Cardiac muscle cell (in vitro differentiated cells and primary cell): ENCODE measurements at regions not wholly inside any gene's neighbourhood (a gene's known extent, or its start where the extent isn't known, plus 50 kb on each side); places are given as distances from the start of the nearest gene placed in this dataset.

Experiments
- DNase-seq, 2 donors: peaks; one replicate each; pipeline versions ENCODE4 v3.0.0 to v3.0.0-alpha.2; 2010 to 2017; ENCODE audit warnings: low read depth in 1 of 2, low spot score in 1 of 2
- H3K27ac ChIP-seq: fragments of 200-600 bp; sonication (generic); 2 replicates; pipeline ENCODE4 v1.5.1; 2016
- H3K27me3 ChIP-seq: fragments of 200-600 bp; sonication (generic); 2 replicates; pipeline ENCODE4 v1.6.0; 2016; ENCODE audit warnings: control low read depth
- H3K36me3 ChIP-seq: fragments of 200-600 bp; sonication (generic); 2 replicates; pipeline ENCODE4 v1.5.1; 2016; ENCODE audit warnings: control low read depth
- H3K4me1 ChIP-seq: fragments of 200-600 bp; sonication (generic); 2 replicates; pipeline ENCODE4 v1.8.1; 2017; ENCODE audit warnings: low read depth, mild to moderate bottlenecking, mixed run types
- H3K4me3 ChIP-seq: fragments of 200-600 bp; sonication (generic); 2 replicates; pipeline ENCODE4 v1.5.1; 2016; ENCODE audit warnings: mild to moderate bottlenecking
- H3K9me3 ChIP-seq: fragments of 200-600 bp; sonication (generic); 2 replicates; pipeline ENCODE4 v1.5.1; 2017; ENCODE audit warnings: low read depth, mild to moderate bottlenecking, control low read depth
- TF ChIP-seq, protein P1 (sequence below): IDR thresholded peaks from 2 replicates; pipeline ENCODE4 v1.5.1; 2012; ENCODE audit warnings: low read depth, mild to moderate bottlenecking, low read length

- TF ChIP-seq, protein P1, sequence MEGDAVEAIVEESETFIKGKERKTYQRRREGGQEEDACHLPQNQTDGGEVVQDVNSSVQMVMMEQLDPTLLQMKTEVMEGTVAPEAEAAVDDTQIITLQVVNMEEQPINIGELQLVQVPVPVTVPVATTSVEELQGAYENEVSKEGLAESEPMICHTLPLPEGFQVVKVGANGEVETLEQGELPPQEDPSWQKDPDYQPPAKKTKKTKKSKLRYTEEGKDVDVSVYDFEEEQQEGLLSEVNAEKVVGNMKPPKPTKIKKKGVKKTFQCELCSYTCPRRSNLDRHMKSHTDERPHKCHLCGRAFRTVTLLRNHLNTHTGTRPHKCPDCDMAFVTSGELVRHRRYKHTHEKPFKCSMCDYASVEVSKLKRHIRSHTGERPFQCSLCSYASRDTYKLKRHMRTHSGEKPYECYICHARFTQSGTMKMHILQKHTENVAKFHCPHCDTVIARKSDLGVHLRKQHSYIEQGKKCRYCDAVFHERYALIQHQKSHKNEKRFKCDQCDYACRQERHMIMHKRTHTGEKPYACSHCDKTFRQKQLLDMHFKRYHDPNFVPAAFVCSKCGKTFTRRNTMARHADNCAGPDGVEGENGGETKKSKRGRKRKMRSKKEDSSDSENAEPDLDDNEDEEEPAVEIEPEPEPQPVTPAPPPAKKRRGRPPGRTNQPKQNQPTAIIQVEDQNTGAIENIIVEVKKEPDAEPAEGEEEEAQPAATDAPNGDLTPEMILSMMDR: no peak
- DNase-seq: no peak
Observed at GRCh38 chr17:70230850-70231640, 61.7 kb downstream of the KCNJ2 start.

DNA sequence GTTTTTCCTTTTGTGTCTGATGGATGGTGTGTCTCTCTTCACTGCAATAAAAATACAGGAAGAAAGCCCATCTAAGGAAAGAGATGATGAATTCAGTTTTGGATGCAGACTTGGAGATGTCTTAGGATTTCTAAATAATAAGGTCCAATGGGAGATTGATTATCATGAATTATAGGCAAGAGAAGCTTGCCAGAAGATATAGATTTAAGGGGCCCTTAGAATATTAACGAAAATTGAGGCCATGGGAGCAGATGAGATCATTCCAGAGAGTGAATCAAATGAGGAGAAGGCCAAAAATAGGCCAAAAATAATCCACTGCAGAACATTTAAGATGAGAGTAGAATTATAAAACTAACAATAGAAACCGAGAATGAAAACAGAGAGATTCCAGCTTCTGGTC, 63.1 kb downstream of the KCNJ2 start:
- H3K36me3 ChIP-seq: no peaks in the 10 kb centered on the region
- no peak for DNase-seq
- H3K4me1 ChIP-seq: no peaks in the 10 kb centered on the region
- H3K4me3 ChIP-seq: no peak overlapping the region
- H3K27me3 ChIP-seq: no peaks in the 10 kb centered on the region
- H3K9me3 ChIP-seq: no peaks in the 10 kb centered on the region
- TF ChIP-seq, protein P1: no peak
- no peak overlapping the region for H3K27ac ChIP-seq

More at GRCh38 chr17:70230850-70231640, 61.7 kb downstream of the KCNJ2 start:
- H3K27ac ChIP-seq: no peak overlapping the region
- no peaks in the 10 kb centered on the region for H3K27me3 ChIP-seq
- no peaks in the 10 kb centered on the region for H3K9me3 ChIP-seq
- H3K36me3 ChIP-seq: no peaks in the 10 kb centered on the region
- H3K4me3 ChIP-seq: no peak overlapping the region
- no peaks in the 10 kb centered on the region for H3K4me1 ChIP-seq

- Histone ChIP-seq H3K4me1 (no peaks in the 10 kb centered on the region), H3K27ac (no peak overlapping the region), H3K9me3 (no peaks in the 10 kb centered on the region), H3K36me3 (no peaks in the 10 kb centered on the region), H3K27me3 (no peaks in the 10 kb centered on the region), H3K4me3 (no peak overlapping the region)
- DNase-seq: no peak
- TF ChIP-seq, protein P1: no peak
Observed at GRCh38 chr17:70235252-70235651, 65.9 kb downstream of the KCNJ2 start.

GRCh38 chr17:70238228-70238627, 68.9 kb downstream of the KCNJ2 start:
- H3K27ac ChIP-seq: no peak overlapping the region
- no peaks in the 10 kb centered on the region for H3K36me3 ChIP-seq
- H3K4me1 ChIP-seq: no peaks in the 10 kb centered on the region
- DNase-seq: no peak
- no peaks in the 10 kb centered on the region for H3K9me3 ChIP-seq
- no peak overlapping the region for H3K4me3 ChIP-seq
- no peaks in the 10 kb centered on the region for H3K27me3 ChIP-seq
- TF ChIP-seq, protein P1: no peak

DNA sequence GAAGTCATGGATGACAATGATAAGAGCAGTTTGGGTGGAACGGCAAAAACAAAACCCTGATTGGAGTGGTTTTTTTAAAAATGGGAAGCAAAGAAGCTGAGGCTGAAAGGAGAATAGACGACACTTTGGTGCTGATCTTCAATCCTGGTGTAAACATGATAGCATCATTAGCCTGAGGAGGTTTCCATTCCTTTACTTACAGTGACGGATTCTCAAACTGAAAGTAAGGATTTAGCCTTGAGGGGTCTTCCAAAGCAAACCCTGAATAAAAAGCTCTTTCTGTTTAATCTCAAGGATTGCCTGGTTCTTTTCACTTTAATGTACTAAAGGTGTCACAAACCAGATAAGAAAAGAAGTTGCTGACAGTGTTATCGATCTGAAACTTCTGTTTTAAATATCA, 69.3 kb downstream of the KCNJ2 start:
- H3K4me1 ChIP-seq: no peaks in the 10 kb centered on the region
- H3K27ac ChIP-seq: no peak overlapping the region
- no peak for DNase-seq
- no peaks in the 10 kb centered on the region for H3K27me3 ChIP-seq
- no peak overlapping the region for H3K4me3 ChIP-seq
- no peaks in the 10 kb centered on the region for H3K36me3 ChIP-seq
- no peaks in the 10 kb centered on the region for H3K9me3 ChIP-seq
- TF ChIP-seq, protein P1: no peak
